Skin epidermis (tissue), 12 donors: ENCODE measurements at regions not wholly inside any gene's neighbourhood (a gene's known extent, or its start where the extent isn't known, plus 50 kb on each side); places are given as distances from the start of the nearest gene placed in this dataset.

Experiments
- H3K27ac ChIP-seq, 21 experiments: fragments of 200-600 bp; sonication (generic) in 11 of 21; one replicate each; pipeline ENCODE4 v1.5.0; 2020; ENCODE audit warnings: mild to moderate bottlenecking in 3 of 21, inconsistent platforms in 2 of 21, moderate library complexity in 2 of 21
- H3K4me3 ChIP-seq, 7 experiments: fragments of 200-600 bp; sonication (generic) in 2 of 7; one replicate each; pipeline ENCODE4 v1.5.0; 2020; ENCODE audit warnings: inconsistent platforms in 2 of 7, mild to moderate bottlenecking in 2 of 7, moderate library complexity in 1 of 7

DNA sequence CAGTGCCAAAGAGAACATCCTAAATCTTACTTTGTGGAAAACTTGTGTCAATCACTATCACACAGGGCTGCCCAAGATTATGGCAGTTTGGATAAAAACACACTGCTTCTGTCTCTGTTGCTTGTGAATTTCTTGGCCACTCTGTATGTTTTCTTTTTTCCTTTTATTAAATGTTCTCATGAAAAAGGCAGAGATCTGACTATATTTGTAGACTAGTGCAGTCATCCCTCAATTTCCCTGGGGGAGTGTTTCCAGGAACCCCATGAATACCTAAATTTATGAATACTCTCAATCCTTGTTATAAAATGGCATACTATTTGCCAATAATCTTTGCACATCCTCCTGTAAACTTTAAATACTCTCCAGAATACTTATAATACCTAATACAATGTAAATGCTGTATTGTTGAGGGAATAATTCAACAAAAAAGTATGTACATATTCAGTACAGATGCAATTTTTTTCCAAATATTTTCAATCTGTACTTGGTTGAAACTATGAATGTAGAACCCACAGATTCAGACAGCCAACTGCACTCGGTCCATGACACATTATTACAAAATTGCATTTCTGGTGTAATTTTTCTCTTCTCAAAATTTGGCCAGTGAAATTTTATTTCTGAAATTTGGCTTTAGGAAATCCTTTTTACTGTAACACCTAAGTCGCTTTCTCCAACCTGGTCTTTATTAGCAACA is 391.9 kb upstream of the PRR16 start:
- Histone ChIP-seq H3K27ac (peak overlapping the region in 1 of 21 experiments; percentile 9), H3K4me3 (no peak overlapping the region)

DNA sequence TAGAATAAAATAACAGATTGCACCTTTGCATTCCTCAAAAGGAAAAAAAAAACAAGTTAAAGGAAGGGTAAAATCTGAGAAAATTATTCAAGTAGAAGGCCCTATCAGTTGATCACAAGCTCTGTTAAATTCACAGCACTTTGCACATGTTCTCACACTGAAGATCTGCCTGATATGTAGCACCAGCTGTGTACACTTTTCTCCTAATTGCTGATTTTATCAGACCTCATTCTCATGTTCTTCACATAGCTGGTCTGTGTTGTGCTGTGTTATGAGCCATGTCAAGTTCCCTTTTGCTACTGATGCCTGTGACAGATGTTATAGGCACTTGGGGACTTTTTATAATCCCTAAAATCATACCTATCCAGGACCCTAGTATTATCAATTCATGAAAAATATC is 390.4 kb upstream of the PRR16 start:
- H3K4me3 ChIP-seq: no peak overlapping the region
- no peak overlapping the region for H3K27ac ChIP-seq

DNA sequence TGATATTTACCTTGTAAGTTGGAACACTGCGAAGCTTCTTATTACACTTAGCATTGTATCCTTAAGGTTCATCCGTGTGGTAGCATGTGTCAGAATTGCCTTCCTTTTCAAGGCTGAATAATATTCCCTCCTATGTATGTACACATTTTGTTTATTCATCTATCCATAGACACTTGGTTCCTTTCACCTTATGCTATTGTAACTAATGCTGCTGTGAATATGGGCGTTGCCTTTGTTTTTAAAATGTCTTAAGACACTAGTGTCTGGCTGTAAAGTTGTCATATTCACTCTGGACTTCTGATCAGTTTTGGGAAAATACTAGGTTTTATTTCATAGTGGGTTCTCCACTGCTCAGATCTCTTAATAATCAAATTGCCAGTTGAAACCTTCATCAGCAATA is 383.3 kb upstream of the PRR16 start:
- H3K4me3 ChIP-seq: no peak overlapping the region
- no peak overlapping the region for H3K27ac ChIP-seq

DNA sequence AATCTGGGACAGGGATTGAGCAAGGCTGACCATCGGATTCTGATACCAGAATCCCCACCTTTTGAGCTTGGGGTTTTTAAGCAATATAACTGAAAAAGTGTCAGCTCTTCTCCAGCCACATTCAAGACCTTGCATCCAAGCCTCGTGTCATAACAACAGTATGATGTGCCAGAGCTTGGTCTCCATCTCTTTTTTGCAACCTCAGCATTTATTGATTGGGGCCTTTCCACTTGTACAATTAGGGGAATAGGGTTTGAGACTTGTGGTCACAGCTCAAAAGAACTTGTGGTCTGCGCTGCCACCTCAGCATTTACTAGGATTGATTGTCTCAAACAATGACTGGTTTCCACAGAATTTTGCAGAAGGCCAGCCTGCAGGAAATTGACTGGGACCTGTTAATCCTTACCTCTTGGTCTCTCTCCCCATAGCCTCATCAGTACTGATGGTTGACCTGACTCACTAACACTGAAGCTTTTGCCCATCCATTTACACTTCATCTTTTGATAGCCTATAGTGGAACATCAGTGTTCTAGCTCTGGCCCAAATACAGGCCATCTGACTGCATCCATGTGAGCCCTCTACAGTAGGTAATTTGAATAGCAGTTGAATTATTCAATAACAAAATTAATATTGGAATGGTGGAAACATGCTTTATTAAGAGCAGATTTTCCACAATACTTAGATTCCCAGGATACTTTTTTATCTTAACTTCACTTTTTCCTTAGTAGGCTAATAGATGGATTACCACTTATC is 381.6 kb upstream of the PRR16 start:
- H3K4me3 ChIP-seq: no peak overlapping the region

DNA sequence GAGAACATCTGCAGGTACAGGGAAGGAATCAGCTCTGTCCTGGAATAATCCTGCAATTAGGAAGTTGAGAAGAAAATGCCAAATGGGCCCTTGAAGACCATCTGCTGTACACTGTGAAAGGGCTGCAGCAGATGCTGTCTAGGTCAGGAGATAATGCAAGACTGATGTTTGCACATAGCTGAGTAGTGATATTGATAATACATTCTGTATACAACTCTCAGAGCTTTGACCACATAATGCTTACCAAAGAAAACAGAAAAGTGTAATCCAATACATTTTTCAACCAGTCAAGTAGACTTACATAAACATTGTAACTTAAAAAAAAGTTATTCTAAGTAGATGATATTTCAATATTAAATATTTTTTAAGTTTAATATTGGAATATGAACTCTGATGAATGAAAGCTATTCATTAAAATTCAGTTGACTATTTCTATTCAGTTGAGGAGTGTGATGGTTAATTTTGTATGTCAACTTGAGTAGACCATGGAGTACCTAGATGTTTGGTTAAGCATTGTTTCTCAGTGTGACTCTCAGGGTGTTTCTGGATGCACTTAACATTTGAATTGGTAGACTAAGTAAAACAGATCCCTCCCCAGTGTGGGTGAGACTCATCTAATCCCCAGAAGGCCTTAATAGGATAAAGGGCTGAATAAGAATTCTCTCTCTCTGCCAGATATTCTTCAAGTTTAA is 380.1 kb upstream of the PRR16 start:
- Histone ChIP-seq H3K4me3 (no peak overlapping the region), H3K27ac (no peak overlapping the region)

More for the DNA sequence above, 381.6 kb upstream of the PRR16 start:
- no peak overlapping the region for H3K27ac ChIP-seq

DNA sequence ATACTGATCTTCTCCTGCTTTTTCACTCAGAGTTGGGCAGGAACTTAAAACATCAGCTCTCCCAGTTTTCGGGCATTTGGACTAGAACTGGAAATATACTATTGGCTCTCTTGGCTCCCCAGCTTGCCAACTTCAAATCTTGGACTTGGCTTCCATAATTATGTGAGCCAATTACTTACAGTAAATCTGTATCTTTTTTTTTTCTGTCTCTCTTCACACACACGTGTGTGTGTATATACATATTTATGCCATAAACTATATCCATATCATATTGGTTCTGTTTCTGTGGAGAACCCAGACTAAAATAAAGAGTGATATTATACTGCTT is 379.6 kb upstream of the PRR16 start:
- H3K27ac ChIP-seq: no peak overlapping the region
- no peak overlapping the region for H3K4me3 ChIP-seq

DNA sequence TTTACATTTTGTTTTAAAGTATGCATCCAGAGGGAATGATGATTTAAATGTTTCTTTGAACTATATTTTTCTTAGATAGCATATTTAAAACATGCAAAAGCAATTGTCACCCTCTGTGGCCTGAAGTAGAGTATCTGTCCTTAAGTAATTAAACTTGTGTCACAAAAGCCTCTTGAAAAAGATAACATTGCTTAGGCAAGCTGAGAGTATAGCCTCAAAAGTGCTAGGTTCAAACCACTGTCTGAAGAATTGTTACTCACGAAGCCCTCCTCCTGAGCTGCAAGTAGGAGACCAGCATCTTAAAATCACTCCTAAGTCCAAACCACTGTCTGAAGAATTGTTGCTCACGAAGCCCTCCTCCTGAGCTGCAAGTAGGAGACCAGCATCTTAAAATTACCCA is 378.0 kb upstream of the PRR16 start:
- no peak overlapping the region for H3K27ac ChIP-seq
- no peak overlapping the region for H3K4me3 ChIP-seq

DNA sequence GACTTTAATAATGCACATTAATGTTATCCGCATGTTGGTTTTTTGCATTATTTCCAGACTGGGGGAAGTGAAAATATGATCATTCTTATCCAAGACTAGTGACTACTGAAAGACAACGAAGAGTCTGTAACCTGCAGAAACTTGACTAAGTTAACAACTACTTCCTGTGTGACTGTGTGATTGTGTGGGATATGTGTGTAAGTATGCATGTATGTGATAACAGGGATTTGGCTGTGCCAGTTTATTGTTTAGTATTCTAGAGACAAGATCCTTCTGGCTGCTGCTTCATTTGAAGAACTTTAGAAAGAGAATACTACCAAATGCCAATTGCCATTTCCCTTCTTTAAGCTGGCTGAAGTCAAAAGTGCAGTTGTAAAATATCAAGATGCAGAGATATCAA is 375.7 kb upstream of the PRR16 start:
- Histone ChIP-seq H3K27ac (no peak overlapping the region), H3K4me3 (no peak overlapping the region)

DNA sequence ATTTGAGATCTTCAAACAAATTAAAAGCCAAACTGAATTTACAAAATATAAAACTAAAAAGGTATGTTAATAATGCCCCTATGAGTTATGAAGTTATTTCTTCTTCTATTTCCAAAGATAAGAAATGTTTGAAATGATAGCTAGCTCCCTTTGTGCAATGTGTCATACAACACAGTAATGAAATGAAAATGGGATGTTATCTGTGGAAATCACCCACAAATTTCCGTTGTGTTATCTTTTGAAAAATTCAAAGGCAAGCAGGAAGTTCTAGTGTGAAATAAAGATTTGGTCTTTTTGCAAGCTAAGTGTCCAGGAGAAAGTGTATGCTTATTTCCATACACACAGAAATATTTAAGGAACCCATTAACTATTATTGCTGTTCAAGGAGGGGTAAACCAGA is 375.3 kb upstream of the PRR16 start:
- Histone ChIP-seq H3K27ac (no peak overlapping the region), H3K4me3 (no peak overlapping the region)

DNA sequence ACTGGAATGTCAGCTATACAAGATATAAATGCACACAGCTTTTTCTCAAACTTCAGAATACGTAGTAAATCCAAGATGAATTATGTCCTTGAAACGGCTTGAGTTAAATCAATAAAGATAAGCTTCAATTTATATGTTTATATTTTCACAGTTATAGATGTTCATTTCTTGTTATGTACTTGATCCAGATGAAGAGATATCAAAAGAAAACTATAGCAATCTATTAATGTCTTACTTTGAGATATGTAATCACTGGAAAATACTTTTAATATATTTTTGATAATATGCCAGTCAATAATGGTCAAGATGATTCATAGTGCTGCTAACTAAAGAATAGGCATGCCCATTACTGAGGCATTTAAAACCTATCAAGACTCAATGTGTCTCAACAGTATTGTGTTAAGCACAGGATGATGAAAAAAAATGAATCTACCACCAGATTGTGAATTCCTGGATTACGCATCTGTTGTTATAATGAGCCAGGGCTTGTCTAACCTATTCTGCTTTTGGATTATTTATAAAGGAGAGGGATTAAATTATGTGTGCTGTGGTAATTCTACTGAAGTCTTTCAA is 372.6 kb upstream of the PRR16 start:
- H3K27ac ChIP-seq: no peak overlapping the region
- H3K4me3 ChIP-seq: no peak overlapping the region

DNA sequence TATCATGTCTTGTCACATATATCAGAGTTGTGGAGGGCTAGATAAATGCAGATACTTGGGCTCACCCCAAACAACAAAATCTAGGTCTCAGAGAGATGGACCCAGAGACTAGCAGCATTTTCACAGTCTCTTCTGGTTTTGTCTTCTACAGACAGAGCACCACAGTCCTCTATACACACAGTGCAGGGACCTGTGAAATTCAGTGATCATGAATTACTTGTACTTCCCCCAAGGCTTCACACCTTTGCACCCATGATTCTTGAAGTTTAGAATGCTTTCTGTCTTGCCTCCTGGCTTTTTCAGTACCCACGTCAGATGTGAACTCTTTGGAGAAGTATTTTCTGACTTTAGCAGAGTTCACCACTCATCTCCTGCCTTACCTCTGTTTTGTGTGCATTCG is 371.5 kb upstream of the PRR16 start:
- Histone ChIP-seq H3K27ac (no peak overlapping the region), H3K4me3 (no peak overlapping the region)

DNA sequence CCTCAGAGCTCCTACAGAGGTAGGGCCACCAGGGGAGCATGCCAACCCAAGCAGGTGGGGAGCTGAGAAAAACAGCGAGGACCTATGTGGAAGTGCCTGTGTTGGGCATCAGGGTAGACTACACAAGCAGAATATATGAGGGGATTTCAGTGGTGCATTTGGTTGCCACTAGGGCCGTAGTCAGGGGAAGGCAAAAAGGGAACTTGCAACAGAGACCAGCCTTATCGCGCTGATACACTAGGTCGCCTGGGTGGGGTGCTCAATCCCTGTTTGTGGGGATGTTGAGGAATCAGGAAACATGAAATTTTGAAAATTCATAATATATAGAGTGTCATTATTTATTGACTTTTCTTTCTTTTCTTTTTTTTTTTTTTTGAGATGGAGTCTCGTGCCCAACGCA is 370.9 kb upstream of the PRR16 start:
- H3K27ac ChIP-seq: no peak overlapping the region
- H3K4me3 ChIP-seq: no peak overlapping the region

DNA sequence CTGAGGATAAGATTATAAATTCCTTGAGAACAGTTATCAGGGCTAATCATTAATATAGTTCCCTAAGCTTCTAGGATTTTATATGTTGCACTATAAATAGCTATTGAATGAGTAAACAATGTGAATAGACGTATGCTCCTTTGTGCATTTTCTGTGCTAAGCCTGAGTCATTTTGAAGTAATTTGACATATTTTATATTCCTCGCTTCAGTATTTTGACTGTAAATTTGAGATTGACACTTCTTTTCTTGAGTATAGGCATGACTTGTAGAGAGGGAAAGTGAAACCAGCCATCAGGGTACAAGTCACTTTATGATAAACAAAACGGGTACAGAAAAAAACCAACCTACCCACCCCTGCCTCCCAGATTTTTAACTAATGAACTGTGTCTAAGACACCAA is 367.7 kb upstream of the PRR16 start:
- Histone ChIP-seq H3K4me3 (no peak overlapping the region), H3K27ac (no peak overlapping the region)

DNA sequence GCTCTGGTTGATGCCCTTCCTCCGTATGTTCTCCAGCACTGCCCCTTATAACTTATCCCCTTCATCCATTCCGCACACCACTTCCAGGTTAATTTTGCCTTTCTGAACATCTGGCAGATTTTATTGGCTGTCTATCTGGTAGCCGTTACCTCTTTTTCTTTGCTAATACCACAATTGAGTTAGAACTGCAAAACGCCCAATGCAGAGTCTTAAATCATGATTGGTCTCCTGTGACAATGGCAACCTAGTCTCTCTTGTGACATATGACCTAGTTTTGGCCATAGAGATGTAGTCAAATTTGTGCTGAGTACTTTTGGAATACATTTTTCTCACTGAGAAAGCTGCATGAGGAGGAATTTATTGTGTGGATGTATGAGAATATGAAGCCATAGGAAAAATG is 365.7 kb upstream of the PRR16 start:
- Histone ChIP-seq H3K4me3 (no peak overlapping the region), H3K27ac (no peak overlapping the region)

DNA sequence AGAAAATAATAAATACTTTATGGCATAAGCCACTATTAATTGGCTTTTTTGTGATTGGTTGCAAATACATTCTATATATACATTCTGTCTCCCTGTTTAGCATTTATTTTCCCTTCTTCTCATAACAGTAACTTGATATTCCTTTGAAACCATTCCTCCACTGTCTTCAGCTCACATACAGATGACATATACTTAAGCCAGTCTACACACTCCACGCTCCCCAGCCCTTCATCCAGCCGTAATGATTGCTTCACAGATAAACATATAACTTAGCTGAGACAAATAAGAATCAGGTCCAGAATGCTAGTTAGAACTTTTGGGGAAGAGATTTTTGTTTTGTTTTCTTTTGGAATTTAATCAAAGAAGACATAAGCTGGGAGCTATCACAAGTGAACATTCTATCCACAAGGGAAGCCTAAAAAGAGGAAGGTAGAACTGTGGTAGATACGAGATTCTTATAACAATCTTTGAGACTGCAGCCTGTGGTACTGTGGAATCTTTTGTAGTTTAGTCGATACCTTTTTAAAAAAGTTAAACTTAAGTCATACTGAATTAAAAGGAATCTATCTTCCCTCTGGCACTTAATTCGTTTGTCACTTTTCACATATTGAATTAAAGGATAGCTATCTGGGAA is 365.1 kb upstream of the PRR16 start:
- H3K4me3 ChIP-seq: no peak overlapping the region
- H3K27ac ChIP-seq: no peak overlapping the region

DNA sequence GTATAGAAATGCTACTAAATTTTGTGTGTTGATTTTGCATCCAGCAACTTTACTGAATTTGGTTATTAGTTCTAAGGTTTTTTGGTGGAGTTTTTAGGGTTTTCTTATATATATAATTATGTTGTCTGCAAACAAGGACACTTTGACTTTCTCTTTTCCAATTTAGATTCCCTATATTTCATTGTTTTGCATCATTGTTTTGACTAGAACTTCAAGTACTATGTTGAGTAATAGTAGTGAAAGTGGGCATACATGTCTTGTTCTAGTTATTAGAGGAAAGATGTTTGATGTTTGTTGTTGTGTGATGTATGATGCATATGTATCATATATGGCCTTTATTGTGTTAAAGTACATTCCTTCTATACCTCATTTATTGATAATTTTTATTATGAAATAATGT is 362.3 kb upstream of the PRR16 start:
- H3K4me3 ChIP-seq: no peak overlapping the region
- no peak overlapping the region for H3K27ac ChIP-seq

DNA sequence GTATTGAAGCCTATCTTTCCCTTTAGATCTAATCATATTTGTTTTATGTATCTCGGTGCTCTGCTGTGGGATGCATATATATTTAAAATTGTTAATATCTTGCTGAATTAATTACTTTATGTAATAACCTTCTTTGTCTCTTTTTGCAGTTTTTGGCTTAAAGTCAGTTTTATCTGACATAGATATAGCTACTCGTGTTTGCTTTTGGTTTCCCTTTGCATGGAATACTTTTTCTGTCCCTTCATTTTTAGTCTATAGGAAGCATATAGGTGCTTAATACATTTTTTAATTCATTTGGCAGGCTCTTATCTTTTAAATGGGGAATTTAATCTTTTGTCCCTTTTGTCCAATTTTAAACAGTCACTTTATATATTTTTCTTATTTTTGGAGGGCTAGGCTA is 360.6 kb upstream of the PRR16 start:
- Histone ChIP-seq H3K4me3 (no peak overlapping the region), H3K27ac (no peak overlapping the region)

DNA sequence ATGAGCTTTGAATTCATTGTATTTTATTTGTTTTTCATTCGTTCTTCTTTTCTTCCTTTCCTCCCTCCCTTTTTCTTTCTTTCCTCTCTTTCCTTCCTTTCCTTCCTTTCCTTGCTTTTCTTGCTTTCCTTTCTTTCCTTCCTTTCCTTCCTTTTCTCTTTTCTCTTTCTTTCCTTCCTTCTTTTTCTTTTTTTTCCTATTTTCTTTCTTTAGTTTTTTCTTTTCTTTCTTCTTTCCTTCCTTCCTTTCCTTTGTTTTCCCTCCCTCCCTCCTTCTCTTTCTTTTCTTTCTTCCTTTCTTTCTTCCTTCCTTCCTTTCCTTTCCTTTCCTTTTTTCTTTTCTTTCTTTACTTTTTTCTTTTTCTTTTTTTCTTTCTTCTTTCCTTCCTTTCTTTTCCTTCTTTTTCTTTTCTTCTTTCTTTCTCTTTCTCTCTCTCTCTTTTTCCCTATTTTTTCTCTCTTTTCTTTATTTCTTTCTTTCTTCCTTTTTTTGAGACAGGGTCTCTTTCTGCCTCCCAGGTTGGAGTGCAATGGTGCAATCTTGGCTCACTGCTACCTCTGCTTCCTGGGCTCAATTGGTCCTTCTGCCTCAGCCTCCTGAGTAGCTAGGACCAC is 357.1 kb upstream of the PRR16 start:
- Histone ChIP-seq H3K4me3 (no peak overlapping the region), H3K27ac (no peak overlapping the region)

DNA sequence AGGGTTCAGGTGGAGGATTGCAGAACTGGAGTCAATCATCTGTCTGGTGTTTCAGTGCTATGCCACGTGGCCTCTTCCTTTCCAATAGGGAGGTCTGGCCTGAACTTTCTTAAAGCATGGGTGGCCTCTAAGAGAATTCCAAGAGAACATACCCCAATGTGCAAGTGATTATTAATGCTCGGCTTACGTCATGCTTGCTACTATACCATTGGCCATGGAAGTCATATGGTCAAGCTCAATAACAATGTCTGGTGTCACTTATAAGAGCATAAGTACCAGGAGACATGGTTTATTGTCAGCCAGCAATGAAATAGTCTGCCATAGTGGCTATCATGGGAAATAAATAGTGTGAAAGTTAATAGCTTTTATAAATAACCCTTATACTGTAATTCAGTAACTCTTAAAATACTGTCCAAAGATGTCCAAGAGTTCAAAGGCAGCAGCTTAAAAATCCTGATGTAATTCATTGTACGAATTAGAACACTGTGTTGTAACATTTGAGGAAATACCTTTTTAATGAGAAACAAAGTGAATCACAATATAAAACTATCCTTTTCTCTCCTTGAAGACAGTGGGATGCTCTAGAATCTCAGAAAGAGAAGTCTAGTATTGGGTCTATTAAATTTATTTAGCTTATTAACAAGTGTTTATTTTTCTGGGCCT is 355.4 kb upstream of the PRR16 start:
- H3K27ac ChIP-seq: no peak overlapping the region
- H3K4me3 ChIP-seq: no peak overlapping the region

DNA sequence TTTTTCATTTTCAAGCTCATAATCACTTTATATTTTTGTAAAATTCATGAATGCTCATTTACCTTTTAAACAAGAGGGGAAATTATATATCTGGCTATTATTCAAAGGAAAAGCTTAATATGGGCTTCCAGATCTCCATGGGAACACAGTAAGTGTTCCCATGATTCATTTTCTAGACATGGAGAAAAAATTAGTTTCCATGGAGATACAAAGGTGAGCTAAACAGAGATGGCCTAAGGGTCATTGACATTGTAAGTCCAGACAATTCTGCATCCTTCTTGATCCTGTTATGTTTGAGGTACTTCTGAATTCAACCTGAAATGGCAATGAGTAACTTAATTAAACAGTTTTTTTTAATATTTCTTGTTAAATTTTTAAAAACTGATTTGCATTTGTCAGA is 341.4 kb upstream of the PRR16 start:
- H3K4me3 ChIP-seq: no peak overlapping the region
- H3K27ac ChIP-seq: no peak overlapping the region
